HK-2 (cell line): ENCODE measurements at regions not wholly inside any gene's neighbourhood (a gene's known extent, or its start where the extent isn't known, plus 50 kb on each side); places are given as distances from the start of the nearest gene placed in this dataset.

ENCODE experiments used
- DNase-seq: peaks from one replicate; pipeline ENCODE4 v3.0.0-alpha.2; 2018; ENCODE audit not compliant: unreplicated experiment

- DNase-seq = no peak
Observed at GRCh38 chr4:1542516-1543320, 136.5 kb upstream of the NKX1-1 start.

GRCh38 chr4:1542226-1542490 is 135.9 kb upstream of the NKX1-1 start:
- no peak for DNase-seq

GRCh38 chr4:1541449-1542225 is 135.4 kb upstream of the NKX1-1 start:
- no peak for DNase-seq

- no peak for DNase-seq
Observed at GRCh38 chr4:1540601-1541375, 134.5 kb upstream of the NKX1-1 start.

GRCh38 chr4:1539859-1540600 is 133.8 kb upstream of the NKX1-1 start:
- no peak for DNase-seq

GRCh38 chr4:1538941-1539772 is 132.9 kb upstream of the NKX1-1 start:
- no peak for DNase-seq

GRCh38 chr4:1538096-1538410 is 131.8 kb upstream of the NKX1-1 start:
- no peak for DNase-seq

GRCh38 chr4:1537410-1538095 is 131.3 kb upstream of the NKX1-1 start:
- DNase-seq = no peak

GRCh38 chr4:1536579-1537409 is 130.6 kb upstream of the NKX1-1 start:
- DNase-seq = no peak

GRCh38 chr4:1535926-1536578 is 129.8 kb upstream of the NKX1-1 start:
- DNase-seq = no peak

- no peak for DNase-seq
Observed at GRCh38 chr4:1534876-1535526, 128.8 kb upstream of the NKX1-1 start.

GRCh38 chr4:1534095-1534872 is 128.0 kb upstream of the NKX1-1 start:
- no peak for DNase-seq

GRCh38 chr4:1533501-1534064 is 127.3 kb upstream of the NKX1-1 start:
- no peak for DNase-seq

GRCh38 chr4:1532549-1533395 is 126.5 kb upstream of the NKX1-1 start:
- no peak for DNase-seq

- DNase-seq = no peak
Observed at GRCh38 chr4:1531683-1532548, 125.7 kb upstream of the NKX1-1 start.

GRCh38 chr4:1530356-1530755 is 124.1 kb upstream of the NKX1-1 start:
- no peak for DNase-seq
